GM12864 (cell line): ENCODE measurements at regions not wholly inside any gene's neighbourhood (a gene's known extent, or its start where the extent isn't known, plus 50 kb on each side); places are given as distances from the start of the nearest gene placed in this dataset.

ENCODE experiments used
- DNase-seq: peaks from one replicate; pipeline ENCODE4 v3.0.0-alpha.2; 2011; ENCODE audit warnings: low read depth
- H3K4me3 ChIP-seq: 2 replicates; pipeline ENCODE4 v1.5.1; 2011; ENCODE audit warnings: mild to moderate bottlenecking, low read depth, low read length, control low read depth
- CTCF ChIP-seq: IDR thresholded peaks from 2 replicates; pipeline ENCODE4 v1.5.1; 2011; ENCODE audit warnings: low read depth, mild to moderate bottlenecking, moderate library complexity, low read length, control low read depth, inconsistent platforms; ENCODE audit errors: missing control alignments

- DNase-seq: no peak
- H3K4me3 ChIP-seq: no peak overlapping the region
- TF ChIP-seq CTCF: no peak
These were observed 624.4 kb upstream of the ARGLU1 start for GRCh38 chr13:107192289-107192688.

- no peak overlapping the region for H3K4me3 ChIP-seq
- TF ChIP-seq CTCF: no peak
- DNase-seq: no peak
These were observed 622.1 kb upstream of the ARGLU1 start for GRCh38 chr13:107190065-107190464.

GRCh38 chr13:107185889-107186288 lies 618.0 kb upstream of the ARGLU1 start:
- TF ChIP-seq CTCF: no peak
- H3K4me3 ChIP-seq: no peak overlapping the region
- no peak for DNase-seq

- no peak for DNase-seq
- no peak overlapping the region for H3K4me3 ChIP-seq
- no peak for TF ChIP-seq CTCF
These were observed 602.5 kb upstream of the ARGLU1 start for GRCh38 chr13:107170270-107170931.

- H3K4me3 ChIP-seq: no peak overlapping the region
- no peak for DNase-seq
- no peak for TF ChIP-seq CTCF
These were observed 589.3 kb upstream of the ARGLU1 start for GRCh38 chr13:107157271-107157670.

GRCh38 chr13:107144432-107144831 lies 576.5 kb upstream of the ARGLU1 start:
- DNase-seq: no peak
- no peak overlapping the region for H3K4me3 ChIP-seq
- TF ChIP-seq CTCF: no peak

GRCh38 chr13:107141767-107142166 lies 573.8 kb upstream of the ARGLU1 start:
- no peak overlapping the region for H3K4me3 ChIP-seq
- no peak for TF ChIP-seq CTCF
- no peak for DNase-seq
